ENCODE measurements at regions not wholly inside any gene's neighbourhood (a gene's known extent, or its start where the extent isn't known, plus 50 kb on each side); places are given as distances from the start of the nearest gene placed in this dataset.
A peak's percentile ranks its signal among the peaks of the same experiment; 100 is the strongest.

GRCh38 chr21:17726047-17726829, 92.9 kb downstream of the C21orf91 start:
- Mint-ChIP-seq H3K36me3 (ENCODE audit: insufficient read depth, unreplicated experiment) (no peaks in the 10 kb centered on the region), H3K27me3 (ENCODE audit: insufficient read depth, unreplicated experiment) (no peaks in the 10 kb centered on the region), H3K4me1 (ENCODE audit: insufficient read depth, unreplicated experiment) (peaks cover 10% of the 10 kb centered on the region), H3K9me3 (ENCODE audit: unreplicated experiment) (peaks cover 6% of the 10 kb centered on the region), H3K4me3 (ENCODE audit: unreplicated experiment) (no peak overlapping the region), H3K27ac (ENCODE audit: low read depth, unreplicated experiment) (peak overlapping the region; percentile 57)
- POLR2A ChIA-PET: no interaction called here
- no TSS peak for BruUV-seq (replicated peaks)
- DNase-seq (ENCODE audit: unreplicated experiment): peak; percentile 25
- CTCF ChIA-PET: no interaction called here
- TF ChIP-seq, protein P1, sequence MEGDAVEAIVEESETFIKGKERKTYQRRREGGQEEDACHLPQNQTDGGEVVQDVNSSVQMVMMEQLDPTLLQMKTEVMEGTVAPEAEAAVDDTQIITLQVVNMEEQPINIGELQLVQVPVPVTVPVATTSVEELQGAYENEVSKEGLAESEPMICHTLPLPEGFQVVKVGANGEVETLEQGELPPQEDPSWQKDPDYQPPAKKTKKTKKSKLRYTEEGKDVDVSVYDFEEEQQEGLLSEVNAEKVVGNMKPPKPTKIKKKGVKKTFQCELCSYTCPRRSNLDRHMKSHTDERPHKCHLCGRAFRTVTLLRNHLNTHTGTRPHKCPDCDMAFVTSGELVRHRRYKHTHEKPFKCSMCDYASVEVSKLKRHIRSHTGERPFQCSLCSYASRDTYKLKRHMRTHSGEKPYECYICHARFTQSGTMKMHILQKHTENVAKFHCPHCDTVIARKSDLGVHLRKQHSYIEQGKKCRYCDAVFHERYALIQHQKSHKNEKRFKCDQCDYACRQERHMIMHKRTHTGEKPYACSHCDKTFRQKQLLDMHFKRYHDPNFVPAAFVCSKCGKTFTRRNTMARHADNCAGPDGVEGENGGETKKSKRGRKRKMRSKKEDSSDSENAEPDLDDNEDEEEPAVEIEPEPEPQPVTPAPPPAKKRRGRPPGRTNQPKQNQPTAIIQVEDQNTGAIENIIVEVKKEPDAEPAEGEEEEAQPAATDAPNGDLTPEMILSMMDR (IDR thresholded peaks at IDR 0.05; ENCODE audit: unreplicated experiment): no peak
- intact Hi-C loops (cut with micrococcal nuclease): no loop called here

GRCh38 chr21:17725339-17725738, 93.8 kb downstream of the C21orf91 start:
- H3K9me3 Mint-ChIP-seq (ENCODE audit: unreplicated experiment): peaks cover 6% of the 10 kb centered on the region

GRCh38 chr21:17712887-17713286, 100.2 kb upstream of the BTG3 start:
- Mint-ChIP-seq H3K36me3 (ENCODE audit: insufficient read depth, unreplicated experiment) (no peaks in the 10 kb centered on the region), H3K4me3 (ENCODE audit: unreplicated experiment) (no peak overlapping the region), H3K27ac (ENCODE audit: low read depth, unreplicated experiment) (no peak overlapping the region), H3K9me3 (ENCODE audit: unreplicated experiment) (peaks cover 18% of the 10 kb centered on the region), H3K4me1 (ENCODE audit: insufficient read depth, unreplicated experiment) (peaks cover 35% of the 10 kb centered on the region), H3K27me3 (ENCODE audit: insufficient read depth, unreplicated experiment) (no peaks in the 10 kb centered on the region)
- CTCF ChIA-PET: interaction anchor here (0.6 to 6.0 kb wide), 2 partner anchors 23 to 202 kb away, joined by 3 to 31 read pairs; no protein-coding TSS in a partner anchor
- BruUV-seq (replicated peaks): no TSS peak
- intact Hi-C loops (cut with micrococcal nuclease): no loop called here
- DNase-seq (ENCODE audit: unreplicated experiment): no peak
- POLR2A ChIA-PET: interaction anchor here (0.6 to 7.9 kb wide), 6 partner anchors 22 to 107 kb away, joined by 3 to 90 read pairs (median 4); partner anchors contain the start of gene C21orf91
- TF ChIP-seq, protein P1 (IDR thresholded peaks at IDR 0.05; ENCODE audit: unreplicated experiment): no peak

More at GRCh38 chr21:17725339-17725738, 93.8 kb downstream of the C21orf91 start:
- BruUV-seq (replicated peaks): no TSS peak
- no peaks in the 10 kb centered on the region for H3K36me3 Mint-ChIP-seq (ENCODE audit: insufficient read depth, unreplicated experiment)
- no peak overlapping the region for H3K27ac Mint-ChIP-seq (ENCODE audit: low read depth, unreplicated experiment)
- intact Hi-C loops (cut with micrococcal nuclease): no loop called here
- TF ChIP-seq, protein P1 (IDR thresholded peaks at IDR 0.05; ENCODE audit: unreplicated experiment): no peak
- DNase-seq (ENCODE audit: unreplicated experiment): no peak
- peaks cover under 1% of the 10 kb centered on the region for H3K4me1 Mint-ChIP-seq (ENCODE audit: insufficient read depth, unreplicated experiment)
- H3K27me3 Mint-ChIP-seq (ENCODE audit: insufficient read depth, unreplicated experiment): no peaks in the 10 kb centered on the region
- no peak overlapping the region for H3K4me3 Mint-ChIP-seq (ENCODE audit: unreplicated experiment)
- ChIA-PET POLR2A (no interaction called here), CTCF (interaction anchor here (0.8 to 0.9 kb wide), 2 partner anchors 54 to 164 kb away, joined by 3 to 5 read pairs; no protein-coding TSS in a partner anchor)

GRCh38 chr21:17711896-17712295, 99.2 kb upstream of the BTG3 start:
- Mint-ChIP-seq H3K4me1 (ENCODE audit: insufficient read depth, unreplicated experiment) (peaks cover 35% of the 10 kb centered on the region), H3K9me3 (ENCODE audit: unreplicated experiment) (peaks cover 18% of the 10 kb centered on the region), H3K27me3 (ENCODE audit: insufficient read depth, unreplicated experiment) (no peaks in the 10 kb centered on the region), H3K36me3 (ENCODE audit: insufficient read depth, unreplicated experiment) (no peaks in the 10 kb centered on the region), H3K27ac (ENCODE audit: low read depth, unreplicated experiment) (peak overlapping the region; percentile 39), H3K4me3 (ENCODE audit: unreplicated experiment) (no peak overlapping the region)
- TF ChIP-seq, protein P1 (IDR thresholded peaks at IDR 0.05; ENCODE audit: unreplicated experiment): no peak
- DNase-seq (ENCODE audit: unreplicated experiment): peak; percentile 17
- ChIA-PET POLR2A (interaction anchor here (0.7 to 7.9 kb wide), 18 partner anchors 10 to 211 kb away, joined by 3 to 90 read pairs (median 3); partner anchors contain the start of gene C21orf91), CTCF (interaction anchor here (0.5 to 6.0 kb wide), 4 partner anchors 22 to 192 kb away, joined by 3 to 31 read pairs (median 6); no protein-coding TSS in a partner anchor)
- no TSS peak for BruUV-seq (replicated peaks)
- intact Hi-C loops (cut with micrococcal nuclease): no loop called here
